ENCODE measurements at regions not wholly inside any gene's neighbourhood (a gene's known extent, or its start where the extent isn't known, plus 50 kb on each side); places are given as distances from the start of the nearest gene placed in this dataset.
"Not testable (repeated sequence)": the region's sequence is repeated elsewhere in the genome, so short reads cannot be mapped to it uniquely, and the experiment has no call there.

- DNase-seq = no peak
Measured at GRCh38 chr10:123323884-123324283, 169.7 kb downstream of the BUB3 start.

DNA sequence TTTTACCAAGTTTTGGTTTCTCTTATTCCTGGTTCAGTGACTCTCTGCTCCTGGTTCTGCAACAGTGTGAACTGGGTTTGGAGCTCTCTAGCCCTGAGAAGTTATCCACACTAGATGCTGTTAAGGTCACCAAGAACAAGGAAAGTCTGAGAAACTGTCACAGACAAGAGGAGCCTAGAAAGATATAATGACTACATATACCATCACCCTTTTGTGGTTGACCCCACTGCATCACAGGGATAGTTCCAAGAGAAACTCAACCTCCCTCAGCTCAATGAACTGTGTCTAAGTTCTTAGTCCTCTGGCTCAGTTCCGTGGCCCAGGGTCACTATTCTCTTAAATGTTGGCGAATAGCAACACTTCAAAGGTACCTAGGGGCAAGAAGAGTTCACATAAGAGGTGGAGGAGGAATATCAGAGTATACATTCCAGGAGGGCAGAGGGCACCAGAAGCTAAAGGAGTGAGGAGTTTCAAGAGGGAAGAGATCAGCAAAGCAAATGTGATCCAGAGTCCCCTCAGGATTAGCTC lies 171.5 kb downstream of the BUB3 start:
- no peak for DNase-seq

- no peak for DNase-seq
Measured at GRCh38 chr10:123326674-123327073, 172.5 kb downstream of the BUB3 start.

DNA sequence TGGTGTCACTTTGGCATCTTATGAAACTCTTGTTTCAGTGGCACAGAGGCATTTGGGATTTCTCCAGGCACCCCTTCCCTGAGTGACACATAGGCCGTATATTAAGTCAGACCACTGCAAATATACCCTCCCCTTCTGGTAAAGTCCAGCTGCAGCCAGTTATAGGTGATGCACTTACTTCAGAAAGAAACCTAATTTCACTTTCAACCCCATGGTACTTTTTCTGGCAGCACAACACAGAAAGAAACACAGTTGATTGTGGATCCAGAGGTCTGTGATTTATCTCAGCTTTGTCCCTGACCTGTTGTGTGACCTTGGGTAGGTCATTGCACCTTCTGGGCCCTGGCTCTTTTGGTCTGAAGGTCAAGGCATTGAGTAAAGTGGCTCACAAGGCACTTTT lies 173.2 kb downstream of the BUB3 start:
- no peak for DNase-seq

DNA sequence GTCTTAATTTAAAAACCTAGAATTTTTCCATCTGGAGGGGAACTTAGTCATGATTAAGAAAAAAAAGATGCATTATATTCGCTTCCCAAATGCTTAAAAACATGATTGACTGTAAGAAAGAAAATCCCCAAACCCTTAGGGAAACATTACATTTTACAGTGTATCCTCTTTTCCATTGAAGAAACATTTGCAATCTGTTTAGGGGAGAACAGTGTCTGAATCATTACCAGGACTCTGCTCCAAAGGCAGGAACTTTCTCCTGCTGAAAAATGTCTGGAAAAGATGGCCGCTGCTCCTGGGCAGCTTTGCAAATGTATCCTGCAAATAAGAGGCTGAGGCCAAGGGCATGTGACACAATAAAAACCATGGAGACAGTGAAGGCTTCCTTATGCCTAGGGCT lies 173.7 kb downstream of the BUB3 start:
- no peak for DNase-seq

DNA sequence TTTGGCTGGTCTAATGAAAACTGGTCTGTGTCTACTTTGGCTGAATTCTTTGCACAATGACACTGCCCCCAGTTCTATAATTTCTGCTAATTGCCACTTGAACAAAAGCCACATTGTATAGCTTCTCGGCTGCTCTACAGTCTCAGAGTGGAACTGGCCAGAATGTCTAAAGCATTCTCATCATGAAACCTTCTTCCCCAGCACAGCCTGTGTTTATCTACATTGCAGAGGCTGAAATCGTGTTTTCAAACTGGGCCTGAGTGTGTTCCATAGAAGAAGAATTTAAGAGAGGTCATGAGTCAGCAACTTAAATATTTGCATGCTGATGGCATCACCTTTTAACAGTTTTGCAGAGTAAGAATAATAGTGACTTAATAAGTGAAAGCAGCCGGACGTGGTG lies 177.2 kb downstream of the BUB3 start:
- no peak for DNase-seq

- DNase-seq = no peak
Measured at GRCh38 chr10:123346581-123346980, 192.4 kb downstream of the BUB3 start.

DNA sequence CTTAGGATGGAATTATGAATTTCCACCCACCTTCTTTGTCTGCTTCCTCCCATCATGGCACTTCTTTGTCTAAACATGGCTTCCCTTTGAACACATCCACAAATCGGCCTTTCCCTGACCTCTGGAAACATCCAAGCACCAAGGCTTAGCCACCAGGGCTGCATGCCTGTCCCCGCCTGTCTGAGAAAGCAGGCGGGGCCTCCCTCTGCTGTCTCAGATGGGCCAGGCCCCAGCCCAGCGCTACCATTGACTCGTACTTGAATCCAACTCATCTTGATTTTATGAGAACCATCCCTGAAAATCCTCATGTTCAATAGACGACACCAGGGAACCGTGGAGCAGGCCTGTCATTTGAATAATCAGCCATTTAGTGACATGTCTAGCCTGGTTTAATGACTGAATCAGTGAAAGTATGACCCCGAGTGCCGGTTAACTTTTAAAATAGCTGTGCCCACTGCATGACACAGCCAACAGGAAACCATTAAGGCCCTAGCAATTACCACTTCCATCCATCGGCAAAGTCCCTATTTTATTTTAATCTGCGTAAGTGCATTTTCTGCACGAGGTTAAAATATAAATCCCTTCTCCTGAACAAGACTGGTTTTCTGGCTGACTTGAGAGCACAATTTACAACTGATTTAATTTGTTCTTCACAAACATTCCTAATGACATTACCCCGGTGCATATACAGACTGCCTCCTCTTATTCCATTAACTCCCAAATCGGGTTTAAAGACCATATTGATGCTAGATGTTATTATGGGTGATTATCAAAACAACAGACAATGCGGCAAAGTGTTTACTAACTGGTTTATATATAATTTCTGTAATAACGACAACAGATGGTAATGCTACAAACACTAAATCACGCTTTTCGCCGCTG lies 194.7 kb downstream of the BUB3 start:
- DNase-seq = no peak

DNA sequence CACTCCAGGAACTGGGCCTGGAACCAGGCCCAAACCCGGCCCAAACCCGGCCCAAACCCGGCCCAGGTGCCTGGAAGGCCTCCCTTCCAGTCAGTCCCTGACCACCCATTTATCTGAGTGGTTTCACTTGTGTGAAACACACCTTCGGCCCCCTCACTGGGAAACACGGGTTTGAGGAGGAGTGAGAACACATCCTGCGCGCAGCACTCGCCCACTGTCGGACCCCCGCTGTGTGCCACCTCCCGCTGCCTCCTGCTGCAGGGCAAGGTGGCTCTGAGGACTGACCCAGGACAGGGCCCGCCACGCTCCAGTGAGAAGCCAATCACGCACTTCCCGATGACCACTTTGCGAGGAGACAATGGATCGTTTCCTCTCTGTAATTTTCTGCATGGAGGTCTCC lies 197.5 kb downstream of the BUB3 start:
- no peak for DNase-seq

DNA sequence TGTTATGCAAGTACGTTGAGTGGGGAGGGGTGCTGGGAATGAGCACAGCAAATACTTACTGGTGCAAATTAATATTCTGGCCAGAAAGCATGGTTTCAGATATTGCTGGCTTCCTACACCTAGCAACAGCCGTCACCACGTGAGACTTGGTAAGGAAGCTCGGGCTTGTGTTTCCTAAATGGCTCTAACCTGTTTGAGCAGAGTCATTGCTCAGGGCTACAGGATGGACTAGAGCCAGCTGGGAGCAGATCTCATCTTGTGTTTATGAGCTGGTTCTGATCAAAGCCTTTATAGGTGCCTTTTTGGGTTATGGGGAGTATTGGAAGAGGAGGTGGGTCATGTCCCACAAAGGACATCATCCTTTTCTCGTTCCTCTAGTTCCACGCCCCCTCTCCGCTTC lies 200.3 kb downstream of the BUB3 start:
- DNase-seq = no peak

DNA sequence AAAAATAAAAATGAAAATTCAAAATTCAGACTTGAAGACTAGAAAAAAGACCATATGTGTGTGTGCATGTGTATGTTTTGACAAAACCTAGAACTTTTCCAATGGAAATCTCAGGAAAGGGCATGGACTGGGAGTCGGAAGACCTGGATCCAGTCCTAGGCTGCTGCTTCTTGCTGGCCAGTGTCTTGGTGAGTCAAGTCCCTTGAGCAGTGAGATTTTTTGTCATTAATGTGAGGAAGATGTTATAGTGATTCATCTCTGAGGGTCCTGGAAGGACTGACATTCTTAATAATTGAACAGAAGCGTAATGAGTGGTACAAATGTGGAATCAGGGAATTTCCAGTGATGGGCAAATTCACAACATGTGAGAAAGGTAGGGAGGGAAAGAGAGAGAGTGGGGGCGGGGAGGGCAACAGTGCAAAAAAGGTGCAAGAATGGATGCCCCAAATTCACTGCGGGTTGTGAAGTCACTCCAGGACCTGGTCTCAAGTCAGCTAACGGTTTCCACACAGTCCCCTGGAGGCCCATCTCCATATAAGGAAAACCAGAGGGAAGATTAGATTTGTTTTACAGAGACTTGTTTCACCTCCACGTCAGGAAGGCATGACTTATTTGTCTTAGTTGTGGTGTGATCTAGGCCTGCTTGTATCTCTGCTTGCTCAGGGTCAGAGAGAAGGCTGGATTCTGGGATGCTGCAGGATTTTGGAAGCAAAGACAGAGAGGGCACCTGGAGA lies 201.7 kb downstream of the BUB3 start:
- no peak for DNase-seq

DNA sequence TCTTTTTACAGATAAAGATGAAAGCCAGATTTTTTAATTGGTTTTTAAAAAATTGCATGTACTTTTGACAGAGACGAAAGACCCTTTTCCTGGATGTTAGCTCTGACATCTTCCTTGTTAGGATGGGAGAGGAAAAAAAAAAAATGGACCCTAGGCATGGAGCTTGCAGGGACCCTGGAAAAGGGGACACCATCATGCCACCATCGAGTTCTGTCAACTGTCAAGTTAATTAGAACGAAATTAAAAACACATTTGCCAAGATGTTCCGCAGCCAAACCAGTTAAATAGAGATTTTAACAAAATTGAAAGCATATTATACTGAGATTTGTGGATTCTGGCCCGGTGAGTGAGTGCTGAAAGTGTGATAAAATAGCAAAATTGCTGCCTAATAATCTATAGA lies 202.6 kb downstream of the BUB3 start:
- no peak for DNase-seq

- no peak for DNase-seq
Measured at GRCh38 chr10:123357421-123357930, 203.3 kb downstream of the BUB3 start.

DNA sequence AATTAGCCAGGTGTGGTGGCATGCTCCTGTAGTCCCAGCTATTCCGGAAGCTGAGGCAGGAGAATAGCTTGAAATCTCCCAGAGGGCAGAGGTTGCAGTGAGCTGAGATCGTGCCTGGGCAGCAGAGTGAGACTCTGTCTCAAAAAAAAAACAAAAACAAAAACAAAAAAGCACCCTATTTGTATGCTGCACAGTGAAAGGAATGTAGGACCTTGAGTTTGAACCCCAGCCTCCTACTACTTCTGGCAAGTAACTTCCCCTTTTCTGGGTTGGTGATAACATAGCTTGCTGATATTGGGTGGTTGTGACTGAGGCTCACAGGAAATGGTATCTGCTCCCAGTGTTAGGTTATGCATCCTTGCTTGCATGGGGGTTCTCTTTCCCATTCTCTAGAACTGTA lies 205.3 kb downstream of the BUB3 start:
- no peak for DNase-seq

DNA sequence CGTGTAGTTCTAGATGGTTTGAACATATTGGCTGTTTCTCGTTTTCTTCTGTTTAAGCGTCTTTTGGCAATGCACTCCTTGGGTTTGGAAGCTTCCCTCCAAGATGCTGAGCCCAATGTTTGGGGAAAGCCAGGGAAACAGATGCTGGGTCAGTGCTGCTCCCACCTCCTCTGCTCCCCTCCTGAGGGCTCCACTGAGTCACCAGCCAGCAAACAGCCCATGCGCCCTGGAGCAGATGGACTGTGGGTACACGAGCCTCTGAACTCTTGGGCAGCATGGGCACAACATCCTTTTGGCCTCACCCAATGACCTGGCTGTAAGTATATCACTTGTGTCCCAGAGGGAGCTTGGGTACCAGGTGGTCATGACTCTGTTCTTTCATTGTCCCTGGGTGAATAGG lies 207.6 kb downstream of the BUB3 start:
- DNase-seq = no peak

DNA sequence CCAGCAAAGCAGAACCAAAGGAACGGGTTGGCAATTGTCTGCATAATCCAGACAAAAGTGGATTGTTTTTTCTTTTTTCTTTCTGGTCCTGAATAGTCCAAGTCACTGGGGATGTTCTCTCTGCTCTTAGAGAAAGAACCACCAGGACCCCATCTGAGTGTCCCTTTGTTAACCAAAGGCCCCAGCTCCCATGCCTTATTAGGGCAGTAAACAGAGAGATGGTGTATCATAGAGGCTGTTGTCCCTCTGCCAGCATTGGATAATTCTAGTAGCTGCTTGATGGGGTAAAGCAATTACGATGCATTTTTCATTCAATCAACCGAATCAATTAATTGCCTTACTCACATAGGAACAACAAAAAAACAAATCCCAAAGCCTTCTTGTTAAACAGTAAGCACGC lies 213.0 kb downstream of the BUB3 start:
- DNase-seq = no peak

- not testable (repeated sequence) for DNase-seq
Measured at GRCh38 chr10:123371626-123372025, 217.4 kb downstream of the BUB3 start.

DNA sequence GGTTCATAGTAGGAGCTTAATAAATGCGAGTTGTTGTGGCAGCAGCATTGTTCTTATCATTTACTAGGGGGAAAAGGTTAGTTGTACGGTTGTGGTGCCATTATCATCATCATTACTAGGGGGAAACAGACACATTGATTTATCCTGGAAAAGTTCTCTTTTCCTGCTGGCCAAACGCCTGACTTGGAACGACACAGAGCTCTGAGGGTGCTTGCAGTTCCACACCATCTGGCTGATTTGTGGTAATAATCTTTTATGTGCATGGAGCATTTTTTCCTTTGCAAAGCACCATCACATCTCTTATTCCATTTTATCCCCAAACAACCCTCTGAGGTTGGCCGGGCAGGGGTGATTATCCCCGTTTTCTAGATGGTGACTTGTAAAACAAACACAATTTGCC lies 219.4 kb downstream of the BUB3 start:
- DNase-seq = no peak

GRCh38 chr10:123375097-123375496 lies 220.9 kb downstream of the BUB3 start:
- DNase-seq = no peak

GRCh38 chr10:123375738-123376137 lies 221.5 kb downstream of the BUB3 start:
- no peak for DNase-seq

DNA sequence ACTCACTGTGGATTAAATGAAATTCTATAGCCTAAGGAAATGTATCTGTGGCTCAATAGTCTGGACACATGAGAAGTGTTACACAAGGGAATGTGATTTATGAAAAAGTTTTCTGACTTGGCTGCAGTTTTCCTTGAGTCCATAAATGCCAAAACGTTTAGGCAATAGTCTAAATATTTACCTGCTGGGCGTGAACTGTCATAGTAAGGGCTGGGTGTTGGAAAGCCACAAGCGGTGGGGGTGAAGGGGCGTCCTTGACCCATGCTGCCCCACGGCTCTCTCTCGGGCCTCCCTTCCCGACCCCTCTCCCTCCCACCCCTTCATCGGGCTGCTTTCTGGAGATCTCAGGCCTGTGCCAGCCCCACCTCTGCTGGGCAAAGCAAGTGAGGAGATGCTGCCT lies 223.7 kb downstream of the BUB3 start:
- no peak for DNase-seq

- DNase-seq = no peak
Measured at GRCh38 chr10:123378302-123378701, 224.1 kb downstream of the BUB3 start.

- no peak for DNase-seq
Measured at GRCh38 chr10:123379156-123379555, 225.0 kb downstream of the BUB3 start.

GRCh38 chr10:123380491-123381085 lies 226.4 kb downstream of the BUB3 start:
- DNase-seq = no peak
